Kidney glomerular epithelial cell (primary cell): ENCODE measurements at regions not wholly inside any gene's neighbourhood (a gene's known extent, or its start where the extent isn't known, plus 50 kb on each side); places are given as distances from the start of the nearest gene placed in this dataset.
"Not testable (repeated sequence)": the region's sequence is repeated elsewhere in the genome, so short reads cannot be mapped to it uniquely, and the experiment has no call there.

ENCODE experiments used
- DNase-seq: peaks from one replicate; lab custom pipeline; 2025; lab: John Stamatoyannopoulos, UW

- DNase-seq = no peak
Measured at GRCh38 chr12:126960221-126960620, 1306.7 kb upstream of the TMEM132C start.

- DNase-seq = no peak
Measured at GRCh38 chr12:126960709-126961108, 1306.3 kb upstream of the TMEM132C start.

- DNase-seq = no peak
Measured at GRCh38 chr12:126963825-126964224, 1303.1 kb upstream of the TMEM132C start.

DNA sequence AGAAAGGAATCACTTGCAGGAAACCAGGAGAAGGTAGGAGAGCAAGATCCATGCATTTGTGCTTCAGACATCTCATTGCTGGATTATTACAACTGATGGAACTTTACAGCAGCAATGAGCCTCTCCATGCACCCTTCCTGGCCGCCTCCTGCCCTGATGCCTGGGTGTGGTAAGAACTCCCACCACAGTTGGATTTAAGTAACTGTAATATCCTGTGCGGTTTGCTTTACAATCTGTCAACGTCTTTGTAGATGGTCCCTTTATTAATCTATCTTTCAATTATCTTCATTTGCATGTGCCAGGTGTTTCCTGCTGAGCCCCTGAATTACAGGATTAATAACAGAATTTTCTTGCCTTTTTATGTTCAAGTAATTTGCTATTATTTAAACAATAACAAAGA, 1300.5 kb upstream of the TMEM132C start:
- DNase-seq = no peak

DNA sequence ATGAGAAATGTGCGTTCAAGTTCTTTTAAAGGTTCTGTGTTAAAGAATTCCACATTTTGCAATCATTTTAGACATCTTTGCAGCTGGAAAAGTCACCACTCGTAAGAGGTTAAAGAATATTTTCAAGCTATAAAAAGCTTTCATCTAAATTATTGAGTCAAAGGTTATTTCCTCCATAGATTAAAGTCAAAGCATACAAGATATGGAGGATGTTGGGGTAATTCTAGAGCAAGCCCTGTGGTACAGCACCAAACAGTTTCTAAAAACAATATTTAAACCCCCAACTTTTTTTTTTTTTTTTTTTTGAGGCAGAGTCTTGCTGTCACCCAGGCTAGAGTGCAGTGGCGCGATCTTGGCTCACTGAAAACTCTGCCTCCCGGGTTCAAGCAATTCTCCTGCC, 1299.8 kb upstream of the TMEM132C start:
- no peak for DNase-seq

GRCh38 chr12:126974779-126975178, 1292.2 kb upstream of the TMEM132C start:
- no peak for DNase-seq

- DNase-seq = no peak
Measured at GRCh38 chr12:126976579-126976978, 1290.4 kb upstream of the TMEM132C start.

GRCh38 chr12:126979564-126979963, 1287.4 kb upstream of the TMEM132C start:
- DNase-seq = not testable (repeated sequence)

GRCh38 chr12:126982707-126983106, 1284.3 kb upstream of the TMEM132C start:
- no peak for DNase-seq

DNA sequence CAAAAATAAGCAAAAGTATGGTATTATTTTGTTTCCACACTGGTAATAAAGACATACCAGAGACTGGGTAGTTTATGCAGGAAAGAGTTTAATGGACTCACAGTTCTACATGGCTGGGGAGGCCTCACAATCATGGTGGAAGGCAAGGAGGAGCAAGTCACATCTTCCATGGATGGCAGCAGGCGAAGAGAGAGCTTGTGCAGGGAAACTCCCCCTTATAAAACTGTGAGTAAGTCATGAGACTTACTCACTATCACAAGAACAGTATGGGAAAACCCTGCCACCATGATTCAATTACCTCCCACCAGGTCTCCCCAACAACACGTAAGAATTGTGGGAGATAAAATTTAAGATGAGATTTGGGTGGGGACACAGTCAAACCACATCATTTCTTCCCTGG, 1283.2 kb upstream of the TMEM132C start:
- not testable (repeated sequence) for DNase-seq

DNA sequence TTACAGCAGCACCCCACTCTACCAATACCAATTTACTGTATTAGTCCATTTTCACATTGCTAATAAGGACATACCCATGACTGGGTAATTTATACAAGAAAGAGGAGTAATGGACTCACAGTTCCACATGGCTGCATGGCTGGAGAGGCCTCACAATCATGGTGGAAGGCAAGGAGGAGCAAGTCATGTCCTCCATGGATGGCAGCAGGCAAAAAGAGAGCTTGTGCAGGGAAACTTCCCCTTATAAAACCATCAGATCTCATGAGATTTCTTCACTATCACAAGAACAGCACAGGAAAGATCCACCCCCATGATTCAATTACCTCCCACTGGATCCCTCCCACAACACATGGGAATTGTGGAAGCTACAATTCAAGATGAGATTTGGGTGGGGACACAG, 1281.3 kb upstream of the TMEM132C start:
- not testable (repeated sequence) for DNase-seq

GRCh38 chr12:126989532-126989931, 1277.4 kb upstream of the TMEM132C start:
- no peak for DNase-seq

- DNase-seq = no peak
Measured at GRCh38 chr12:126993898-126994297, 1273.1 kb upstream of the TMEM132C start.

DNA sequence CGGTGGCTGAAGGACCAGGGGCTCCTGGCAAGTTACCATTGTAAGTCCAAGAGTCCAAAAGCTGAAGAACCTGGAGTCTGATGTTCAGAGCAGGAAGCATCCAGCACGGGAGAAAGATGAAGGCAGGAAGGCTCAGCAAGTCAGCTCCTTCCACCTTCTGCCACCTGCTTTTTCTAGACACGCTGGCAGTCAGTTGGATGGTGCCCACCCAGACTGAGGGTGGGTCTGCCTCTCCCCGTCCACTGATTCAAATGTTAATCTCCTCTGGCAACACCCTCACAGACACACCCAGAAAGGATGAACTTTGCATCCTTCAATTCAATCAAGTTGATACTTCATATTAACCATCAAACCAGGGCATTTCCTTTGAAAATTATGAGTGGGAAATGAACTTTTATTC, 1272.4 kb upstream of the TMEM132C start:
- DNase-seq = no peak

- no peak for DNase-seq
Measured at GRCh38 chr12:126998031-126998430, 1268.9 kb upstream of the TMEM132C start.

DNA sequence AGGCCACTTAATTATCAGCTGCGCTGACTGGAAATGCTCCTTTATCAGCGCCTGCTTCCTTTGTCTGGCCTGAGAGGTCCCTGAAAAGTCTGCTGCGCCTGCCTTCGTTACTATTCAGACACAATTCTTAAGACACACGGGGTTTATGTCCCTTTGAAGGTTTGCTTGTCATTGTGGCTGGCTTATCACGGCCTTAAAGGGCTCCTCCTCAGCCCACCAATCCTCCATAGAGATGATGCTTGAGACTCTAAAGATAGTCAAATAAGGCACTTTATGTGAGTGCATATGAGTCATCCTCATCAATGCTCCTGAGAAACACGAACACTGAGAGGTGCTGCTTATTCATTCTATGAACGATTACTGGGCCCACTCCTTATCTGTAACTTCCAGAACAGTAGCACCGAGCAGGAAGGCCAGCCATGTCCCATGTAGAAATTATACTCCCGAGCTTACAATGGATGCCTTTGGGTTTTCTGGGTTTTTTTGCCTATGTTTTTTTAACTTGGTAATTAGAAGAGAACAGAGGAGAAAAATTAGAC, 1268.2 kb upstream of the TMEM132C start:
- DNase-seq = no peak

- DNase-seq = no peak
Measured at GRCh38 chr12:126999352-126999751, 1267.6 kb upstream of the TMEM132C start.

GRCh38 chr12:127005406-127005805, 1261.6 kb upstream of the TMEM132C start:
- no peak for DNase-seq

DNA sequence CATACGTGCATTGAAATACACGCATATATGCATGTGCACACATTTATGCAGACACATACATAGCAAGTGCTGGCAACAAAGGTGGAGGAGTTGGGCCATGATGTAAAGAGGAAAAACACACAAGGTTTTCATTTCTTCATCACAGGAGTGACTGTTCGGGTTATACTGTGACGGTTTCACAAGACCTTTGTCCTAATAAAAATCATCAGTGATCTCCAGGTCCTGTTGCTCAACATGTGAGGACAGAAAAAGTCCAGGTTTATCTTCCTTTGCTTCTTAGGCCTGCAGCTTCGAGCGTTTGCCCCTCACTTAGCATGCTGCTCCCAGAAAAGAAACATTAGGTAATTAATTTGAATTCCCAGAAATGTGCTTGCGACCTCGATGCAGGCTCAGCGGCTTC, 1260.0 kb upstream of the TMEM132C start:
- DNase-seq = no peak

DNA sequence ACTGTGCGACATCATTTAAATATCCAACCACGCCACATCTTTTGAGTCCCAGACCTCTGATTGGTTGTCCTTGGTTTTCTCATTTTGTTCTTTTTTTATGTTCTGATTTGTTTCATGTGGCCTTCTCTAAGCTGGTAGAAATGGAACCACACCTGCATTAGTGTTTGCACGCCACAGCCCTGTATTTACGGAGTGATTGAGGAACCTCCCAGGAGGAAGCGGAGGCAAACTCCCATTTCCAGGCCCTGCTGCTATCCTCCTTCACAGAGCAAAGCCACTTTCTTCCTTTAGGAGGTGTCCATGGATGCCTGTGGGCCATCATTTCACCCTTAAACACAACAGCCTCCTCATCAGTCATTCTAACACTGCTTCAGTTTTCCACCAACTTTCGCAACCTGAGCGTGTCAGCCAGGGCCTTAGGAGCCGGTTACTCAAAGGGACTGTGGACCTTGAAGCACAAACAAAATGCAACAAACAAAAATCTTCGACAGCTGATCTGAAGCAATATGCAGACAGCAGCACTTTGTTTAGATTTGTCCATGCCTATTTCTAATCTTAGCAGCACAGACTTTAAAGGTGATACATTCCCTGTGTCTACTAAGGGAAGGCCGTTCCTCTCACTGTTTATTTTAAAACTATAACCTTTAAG, 1258.1 kb upstream of the TMEM132C start:
- DNase-seq = no peak

DNA sequence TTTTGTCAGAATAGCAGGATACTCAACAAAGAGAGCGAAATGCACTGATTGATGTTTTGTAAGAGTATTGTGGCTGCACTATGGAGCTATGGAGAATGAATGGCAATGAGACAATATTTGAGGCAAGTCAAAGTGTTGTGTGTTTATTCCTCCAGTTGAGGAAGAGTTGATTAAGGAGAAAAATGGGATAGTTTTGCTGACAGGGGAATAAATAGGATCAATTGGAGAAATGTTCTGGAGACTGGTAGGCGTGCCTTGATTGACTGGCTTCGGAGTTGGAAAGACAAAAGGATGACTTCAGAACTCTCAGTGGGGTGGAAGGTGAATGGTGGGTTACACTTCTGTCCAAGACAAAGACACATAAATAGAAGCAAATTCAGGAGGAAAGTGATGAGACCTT, 1254.9 kb upstream of the TMEM132C start:
- no peak for DNase-seq

- DNase-seq = no peak
Measured at GRCh38 chr12:127013197-127013596, 1253.8 kb upstream of the TMEM132C start.

- no peak for DNase-seq
Measured at GRCh38 chr12:127014079-127014478, 1252.9 kb upstream of the TMEM132C start.

DNA sequence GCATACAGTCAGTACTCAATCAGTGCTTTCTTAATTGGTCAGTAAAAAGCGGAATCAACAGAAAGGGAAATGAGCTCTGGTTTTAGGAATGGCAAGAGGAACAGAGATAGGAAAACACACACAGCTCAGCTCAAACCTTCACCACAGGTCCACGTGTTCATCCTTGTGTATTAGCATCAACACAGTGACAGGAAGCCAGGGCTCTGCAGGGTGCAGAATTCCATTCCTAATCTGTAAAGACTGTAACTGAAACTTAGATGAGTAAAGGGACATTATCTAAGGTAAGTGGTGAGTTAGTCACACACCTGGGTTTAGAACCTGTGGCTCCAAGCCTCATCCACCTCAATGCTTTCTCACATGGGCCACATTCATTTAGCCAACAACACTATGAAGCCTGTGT, 1242.2 kb upstream of the TMEM132C start:
- DNase-seq = no peak
